Naive thymus-derived CD8-positive, alpha-beta T cell (primary cell): ENCODE measurements at regions not wholly inside any gene's neighbourhood (a gene's known extent, or its start where the extent isn't known, plus 50 kb on each side); places are given as distances from the start of the nearest gene placed in this dataset.

Source experiments
- ATAC-seq, 2 donors: fragments of 150-1000 bp; cut with Tn5 transposase in 1 of 2; sonication (Bioruptor Pico), chemical (Tn5 transposase) in 1 of 2; 1 replicate in 1 of 2; 2 replicates in 1 of 2; pipeline ENCODE4 v1.10.0; 2021; ENCODE audit warnings: mild to moderate bottlenecking in 2 of 2, moderate library complexity in 2 of 2
- POLR2A ChIA-PET: fragments of 350-600 bp; sonication (Branson Sonifier 250); formaldehyde crosslinking; loops from one replicate; lab custom pipeline; 2021; ENCODE audit warnings: antibody characterized with exemption; lab: Charles Lee
- DNase-seq, 10 donors: peaks; one replicate each; pipeline versions ENCODE4 v3.0.0 to v3.0.0-alpha.2; 2020 to 2022
- H3K27ac Mint-ChIP-seq, 10 donors: one replicate each; pipeline ENCODE4 v1.8.0; 2020 to 2022; ENCODE audit warnings: mild to moderate bottlenecking in 10 of 10, mixed read lengths in 10 of 10, moderate library complexity in 4 of 10, inconsistent platforms in 1 of 10
- H3K27me3 Mint-ChIP-seq, 5 donors: one replicate each; pipeline ENCODE4 v1.8.0; 2021 to 2022; ENCODE audit warnings: mixed read lengths in 5 of 5
- H3K36me3 Mint-ChIP-seq, 3 donors: one replicate each; pipeline ENCODE4 v1.8.0; 2020 to 2022; ENCODE audit warnings: mixed read lengths in 3 of 3, mild to moderate bottlenecking in 2 of 3, inconsistent platforms in 1 of 3
- H3K4me1 Mint-ChIP-seq, 4 donors: one replicate each; pipeline ENCODE4 v1.8.0; 2021 to 2022; ENCODE audit warnings: mixed read lengths in 4 of 4
- H3K4me3 Mint-ChIP-seq, 10 donors: one replicate each; pipeline ENCODE4 v1.8.0; 2020 to 2022; ENCODE audit warnings: mild to moderate bottlenecking in 10 of 10, mixed read lengths in 10 of 10, moderate library complexity in 6 of 10, inconsistent platforms in 1 of 10
- H3K9me3 Mint-ChIP-seq, 9 donors: one replicate each; pipeline ENCODE4 v1.8.0; 2020 to 2022; ENCODE audit warnings: mixed read lengths in 9 of 9, mild to moderate bottlenecking in 3 of 9, inconsistent platforms in 1 of 9, moderate library complexity in 1 of 9

- no peak overlapping the region for H3K4me3 Mint-ChIP-seq
- no peaks in the 10 kb centered on the region for H3K36me3 Mint-ChIP-seq
- H3K9me3 Mint-ChIP-seq: peaks cover 0 to 7% (median 5%) of the 10 kb centered on the region in 9 donors
- H3K27me3 Mint-ChIP-seq: peaks cover 0 to 2% (median 0%) of the 10 kb centered on the region in 5 donors
- no peak for DNase-seq
- no peak for ATAC-seq
- POLR2A ChIA-PET: no interaction called here
- H3K27ac Mint-ChIP-seq: no peak overlapping the region
- H3K4me1 Mint-ChIP-seq: no peaks in the 10 kb centered on the region
These were observed 400.6 kb upstream of the IGFBP3 start for GRCh38 chr7:46321556-46322205.

DNA sequence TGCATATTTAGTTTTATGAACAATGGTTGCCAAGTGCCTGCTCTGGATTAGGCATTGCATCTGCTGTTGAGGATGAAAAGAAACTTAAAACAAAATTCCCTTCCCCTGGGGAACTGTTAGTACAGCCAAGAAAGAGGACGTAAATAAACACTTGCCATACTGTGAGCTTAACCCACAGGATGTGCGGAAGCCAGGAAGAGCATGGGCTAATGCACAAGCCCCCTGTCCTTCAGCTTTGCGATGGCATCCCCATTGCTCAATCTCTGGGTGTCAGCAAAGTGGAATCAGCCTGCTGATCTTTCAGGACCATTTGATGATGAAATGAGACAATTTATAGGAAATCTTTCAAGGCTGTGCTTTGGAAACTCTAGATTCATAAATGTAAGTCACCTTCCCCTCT lies 399.9 kb upstream of the IGFBP3 start:
- no peak for ATAC-seq
- DNase-seq: no peak
- peaks cover 0 to 2% (median 0%) of the 10 kb centered on the region in 5 donors for H3K27me3 Mint-ChIP-seq
- peaks cover 0 to 7% (median 5%) of the 10 kb centered on the region in 9 donors for H3K9me3 Mint-ChIP-seq
- no peaks in the 10 kb centered on the region for H3K36me3 Mint-ChIP-seq
- H3K27ac Mint-ChIP-seq: no peak overlapping the region
- H3K4me3 Mint-ChIP-seq: no peak overlapping the region
- no peaks in the 10 kb centered on the region for H3K4me1 Mint-ChIP-seq
- POLR2A ChIA-PET: no interaction called here

DNA sequence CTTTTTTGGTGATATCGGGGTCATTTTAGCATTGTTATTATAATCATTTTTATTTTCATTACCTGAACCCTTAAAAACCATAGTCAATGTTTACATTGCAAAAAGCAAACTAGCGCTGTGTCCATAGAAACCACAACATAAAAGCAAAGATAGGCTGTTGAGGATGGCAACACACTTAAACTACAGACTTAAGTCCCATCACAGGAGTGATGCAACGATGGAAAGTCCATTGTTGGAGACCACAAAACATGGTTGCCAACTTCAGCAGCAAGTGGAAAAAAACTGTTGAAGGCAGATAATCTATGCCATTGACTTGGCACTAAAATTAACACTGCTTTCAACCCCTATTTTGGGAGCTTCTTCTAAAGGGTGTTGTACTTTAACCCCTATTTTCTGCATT lies 398.8 kb upstream of the IGFBP3 start:
- Mint-ChIP-seq H3K27me3 (peaks cover 0 to 4% (median 2%) of the 10 kb centered on the region in 5 donors), H3K4me1 (no peaks in the 10 kb centered on the region), H3K9me3 (peaks cover 0 to 7% (median 0%) of the 10 kb centered on the region in 9 donors), H3K27ac (no peak overlapping the region), H3K36me3 (no peaks in the 10 kb centered on the region), H3K4me3 (no peak overlapping the region)
- DNase-seq (no peak), ATAC-seq (no peak)
- POLR2A ChIA-PET: no interaction called here

DNA sequence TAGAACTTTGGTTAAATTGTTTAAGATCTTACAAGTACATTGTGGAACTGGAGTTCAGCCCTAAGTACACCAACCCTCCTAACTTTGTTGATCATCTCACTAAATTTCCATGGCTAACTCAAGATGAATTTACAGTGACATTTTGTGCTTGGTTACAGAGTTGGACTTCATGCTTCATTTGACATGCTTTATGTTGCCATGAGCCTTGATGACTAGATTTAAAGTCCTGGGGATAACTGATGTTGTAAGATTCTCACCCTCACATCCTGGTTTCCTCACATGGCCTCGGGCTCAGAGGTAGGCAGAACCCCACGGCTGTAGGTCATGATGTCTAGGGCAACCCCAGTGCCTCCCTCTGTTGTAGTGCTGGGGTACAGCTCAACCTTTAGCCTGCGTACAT lies 397.2 kb upstream of the IGFBP3 start:
- H3K36me3 Mint-ChIP-seq: no peaks in the 10 kb centered on the region
- ATAC-seq (no peak), DNase-seq (no peak)
- H3K4me1 Mint-ChIP-seq: no peaks in the 10 kb centered on the region
- H3K27ac Mint-ChIP-seq: no peak overlapping the region
- no peak overlapping the region for H3K4me3 Mint-ChIP-seq
- H3K27me3 Mint-ChIP-seq: peaks cover 0 to 8% (median 4%) of the 10 kb centered on the region in 5 donors
- H3K9me3 Mint-ChIP-seq: peaks cover 0 to 10% (median 0%) of the 10 kb centered on the region in 9 donors
- POLR2A ChIA-PET: no interaction called here

DNA sequence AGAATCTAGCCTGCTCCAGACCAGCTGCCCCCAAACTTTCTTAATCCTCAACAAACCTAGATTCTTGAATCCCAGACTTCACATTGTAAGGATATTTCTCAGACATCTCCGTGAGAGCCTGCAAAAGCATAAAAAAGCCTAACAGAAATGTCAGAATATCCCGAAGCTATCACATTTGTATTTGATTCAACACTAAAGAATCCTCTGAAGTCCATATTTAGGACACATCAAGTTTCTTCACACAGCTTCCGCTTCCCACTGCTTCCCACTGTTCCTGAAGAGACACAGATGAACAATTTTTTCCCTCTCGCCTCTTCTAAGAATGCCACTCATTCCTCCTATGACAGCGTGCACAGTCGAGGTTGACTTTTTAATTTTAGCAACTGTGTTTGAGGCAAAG lies 396.2 kb upstream of the IGFBP3 start:
- ATAC-seq (no peak), DNase-seq (no peak)
- Mint-ChIP-seq H3K9me3 (peaks cover 0 to 9% (median 2%) of the 10 kb centered on the region in 9 donors), H3K27me3 (peaks cover 0 to 8% (median 4%) of the 10 kb centered on the region in 5 donors), H3K4me3 (no peak overlapping the region), H3K36me3 (no peaks in the 10 kb centered on the region), H3K27ac (no peak overlapping the region), H3K4me1 (no peaks in the 10 kb centered on the region)
- POLR2A ChIA-PET: no interaction called here

DNA sequence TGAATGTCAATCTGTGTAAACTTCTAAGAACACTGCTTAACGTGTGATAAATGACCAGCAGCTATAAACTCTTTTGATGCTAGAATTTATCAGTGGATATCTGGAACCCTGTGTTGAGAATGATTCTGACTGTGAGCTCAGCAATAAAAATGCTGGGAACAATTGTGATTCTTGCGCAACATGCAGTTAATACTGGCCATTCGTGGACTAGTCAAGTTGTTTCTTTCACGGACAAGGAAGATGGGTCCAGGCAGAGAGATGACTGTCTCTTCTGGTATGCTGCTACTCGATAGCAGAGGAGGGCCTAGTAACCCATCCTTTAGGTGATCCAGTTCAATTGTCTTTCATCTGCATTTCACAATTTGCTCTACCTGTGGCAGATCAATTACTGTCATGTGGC lies 394.8 kb upstream of the IGFBP3 start:
- no peak overlapping the region for H3K27ac Mint-ChIP-seq
- DNase-seq (no peak), ATAC-seq (no peak)
- no peak overlapping the region for H3K4me3 Mint-ChIP-seq
- no peaks in the 10 kb centered on the region for H3K4me1 Mint-ChIP-seq
- H3K36me3 Mint-ChIP-seq: no peaks in the 10 kb centered on the region
- H3K9me3 Mint-ChIP-seq: peaks cover 0 to 7% (median 2%) of the 10 kb centered on the region in 9 donors
- POLR2A ChIA-PET: no interaction called here
- H3K27me3 Mint-ChIP-seq: peaks cover 0 to 8% (median 4%) of the 10 kb centered on the region in 5 donors

DNA sequence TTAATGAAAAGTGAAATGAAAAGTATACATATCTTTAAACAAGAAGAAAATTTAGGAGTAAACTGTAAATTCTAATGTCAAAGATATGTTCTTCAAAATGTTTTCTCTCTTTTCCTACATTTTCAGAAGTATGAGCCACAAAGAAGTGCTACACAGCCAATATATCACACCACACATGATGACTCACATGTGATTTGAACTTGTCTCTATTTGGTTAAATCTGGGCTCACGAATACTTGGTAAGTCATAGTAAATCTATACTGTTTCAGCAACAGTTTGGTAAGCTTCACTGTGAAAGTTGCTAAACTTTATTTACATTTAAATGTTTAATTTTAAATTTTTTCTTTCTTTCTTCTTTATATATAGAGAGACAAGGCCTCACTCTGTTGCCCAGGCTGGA lies 380.6 kb upstream of the IGFBP3 start:
- H3K4me1 Mint-ChIP-seq: no peaks in the 10 kb centered on the region
- peaks cover 0 to 3% (median 0%) of the 10 kb centered on the region in 5 donors for H3K27me3 Mint-ChIP-seq
- H3K9me3 Mint-ChIP-seq: peaks cover 0 to 19% (median 5%) of the 10 kb centered on the region in 9 donors
- POLR2A ChIA-PET: no interaction called here
- no peak overlapping the region for H3K4me3 Mint-ChIP-seq
- H3K36me3 Mint-ChIP-seq: peaks cover 0 to 7% (median 0%) of the 10 kb centered on the region in 3 donors
- DNase-seq (no peak), ATAC-seq (no peak)
- H3K27ac Mint-ChIP-seq: no peak overlapping the region

GRCh38 chr7:46297515-46297914 lies 376.4 kb upstream of the IGFBP3 start:
- POLR2A ChIA-PET: no interaction called here
- ATAC-seq: no peak
- DNase-seq: no peak
- Mint-ChIP-seq H3K36me3 (peaks cover 0 to 7% (median 0%) of the 10 kb centered on the region in 3 donors), H3K4me1 (no peaks in the 10 kb centered on the region), H3K4me3 (no peak overlapping the region), H3K9me3 (peaks cover 0 to 11% (median 5%) of the 10 kb centered on the region in 9 donors), H3K27me3 (peaks cover 0 to 3% (median 0%) of the 10 kb centered on the region in 5 donors), H3K27ac (no peak overlapping the region)

DNA sequence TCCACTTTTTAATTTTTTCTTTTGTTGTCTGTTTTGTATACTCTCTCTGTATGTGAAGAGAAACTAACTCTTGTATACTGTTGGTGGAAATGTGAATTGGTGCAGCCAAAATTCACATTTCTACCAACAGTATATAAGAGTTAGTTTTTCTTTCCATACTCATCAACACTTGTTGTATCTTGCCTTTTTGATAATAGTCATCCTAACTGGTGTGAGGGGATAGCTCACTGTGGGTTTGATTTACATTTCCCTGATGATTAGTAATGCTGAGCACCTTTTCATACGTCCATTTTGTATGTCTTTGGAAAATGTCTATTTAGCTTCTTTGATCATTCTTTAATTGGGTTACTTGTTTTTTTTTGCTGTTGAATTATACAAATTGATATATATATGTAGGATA lies 375.5 kb upstream of the IGFBP3 start:
- POLR2A ChIA-PET: no interaction called here
- peaks cover 0 to 7% (median 0%) of the 10 kb centered on the region in 3 donors for H3K36me3 Mint-ChIP-seq
- no peak for DNase-seq
- H3K4me3 Mint-ChIP-seq: no peak overlapping the region
- H3K9me3 Mint-ChIP-seq: peaks cover 0 to 11% (median 5%) of the 10 kb centered on the region in 9 donors
- no peak for ATAC-seq
- peaks cover 0 to 3% (median 0%) of the 10 kb centered on the region in 5 donors for H3K27me3 Mint-ChIP-seq
- H3K27ac Mint-ChIP-seq: no peak overlapping the region
- no peaks in the 10 kb centered on the region for H3K4me1 Mint-ChIP-seq

- Mint-ChIP-seq H3K4me3 (no peak overlapping the region), H3K27ac (no peak overlapping the region), H3K36me3 (peaks cover 0 to 7% (median 0%) of the 10 kb centered on the region in 3 donors), H3K4me1 (no peaks in the 10 kb centered on the region), H3K9me3 (peaks cover 0 to 11% (median 5%) of the 10 kb centered on the region in 9 donors), H3K27me3 (peaks cover 0 to 3% (median 0%) of the 10 kb centered on the region in 5 donors)
- no peak for ATAC-seq
- POLR2A ChIA-PET: no interaction called here
- DNase-seq: no peak
These were observed 373.3 kb upstream of the IGFBP3 start for GRCh38 chr7:46294381-46294780.

DNA sequence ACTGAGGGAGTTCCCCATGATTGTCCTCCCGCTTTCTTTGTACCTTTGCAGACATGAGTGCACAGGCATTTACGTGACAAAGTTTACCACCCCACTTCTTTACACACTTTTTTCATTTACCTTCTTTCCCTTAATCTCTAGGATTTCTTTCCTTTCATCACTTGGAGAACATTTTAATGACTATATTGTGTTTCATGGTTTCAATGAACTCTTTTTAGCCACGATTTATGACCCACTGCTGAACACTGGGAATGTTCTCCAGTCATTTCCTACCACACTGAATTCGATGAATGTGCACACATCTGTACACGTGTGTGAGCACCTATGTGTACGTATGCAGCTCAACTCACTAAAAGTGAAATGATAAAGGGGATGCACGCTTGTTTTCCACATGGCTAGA lies 371.7 kb upstream of the IGFBP3 start:
- POLR2A ChIA-PET: no interaction called here
- Mint-ChIP-seq H3K4me1 (no peaks in the 10 kb centered on the region), H3K4me3 (no peak overlapping the region), H3K36me3 (peaks cover 0 to 7% (median 0%) of the 10 kb centered on the region in 3 donors), H3K27ac (no peak overlapping the region), H3K27me3 (no peaks in the 10 kb centered on the region), H3K9me3 (peaks cover 0 to 6% (median 3%) of the 10 kb centered on the region in 9 donors)
- ATAC-seq (no peak), DNase-seq (no peak)

- ATAC-seq (no peak), DNase-seq (no peak)
- H3K36me3 Mint-ChIP-seq: no peaks in the 10 kb centered on the region
- H3K27me3 Mint-ChIP-seq: no peaks in the 10 kb centered on the region
- POLR2A ChIA-PET: no interaction called here
- H3K9me3 Mint-ChIP-seq: peaks cover 0 to 7% (median 0%) of the 10 kb centered on the region in 9 donors
- no peak overlapping the region for H3K4me3 Mint-ChIP-seq
- H3K27ac Mint-ChIP-seq: no peak overlapping the region
- H3K4me1 Mint-ChIP-seq: no peaks in the 10 kb centered on the region
These were observed 370.6 kb upstream of the IGFBP3 start for GRCh38 chr7:46291601-46292150.

- Mint-ChIP-seq H3K27me3 (no peaks in the 10 kb centered on the region), H3K9me3 (peaks cover 0 to 7% (median 0%) of the 10 kb centered on the region in 9 donors), H3K27ac (no peak overlapping the region), H3K4me1 (no peaks in the 10 kb centered on the region), H3K36me3 (no peaks in the 10 kb centered on the region), H3K4me3 (no peak overlapping the region)
- no peak for DNase-seq
- ATAC-seq: no peak
- POLR2A ChIA-PET: no interaction called here
These were observed 370.0 kb upstream of the IGFBP3 start for GRCh38 chr7:46291050-46291438.
